Endodermal cell (in vitro differentiated cells): ENCODE measurements at regions not wholly inside any gene's neighbourhood (a gene's known extent, or its start where the extent isn't known, plus 50 kb on each side); places are given as distances from the start of the nearest gene placed in this dataset.

Experiments used
- DNase-seq: peaks from one replicate; pipeline ENCODE4 v3.0.0-alpha.2; 2017
- H3K27ac ChIP-seq: 2 replicates; pipeline ENCODE4 v1.5.1; 2013; ENCODE audit warnings: mild to moderate bottlenecking, low read depth, low read length, moderate library complexity
- H3K27me3 ChIP-seq: 2 replicates; pipeline ENCODE4 v1.6.1; 2013; ENCODE audit warnings: mild to moderate bottlenecking, low read length, moderate library complexity; ENCODE audit not compliant: insufficient read depth, control insufficient read depth, poor library complexity, severe bottlenecking
- H3K36me3 ChIP-seq: 2 replicates; pipeline ENCODE4 v1.7.0; 2013; ENCODE audit warnings: mild to moderate bottlenecking, low read length, moderate library complexity; ENCODE audit not compliant: control insufficient read depth, insufficient read depth
- H3K4me1 ChIP-seq: one replicate; pipeline ENCODE4 v1.7.0; 2013; ENCODE audit warnings: low read length; ENCODE audit not compliant: control insufficient read depth, insufficient read depth
- H3K4me3 ChIP-seq: 2 replicates; pipeline ENCODE4 v1.5.1; 2013; ENCODE audit warnings: mild to moderate bottlenecking, low read length, moderate library complexity
- H3K9ac ChIP-seq: 2 replicates; pipeline ENCODE4 v1.6.1; 2013; ENCODE audit warnings: mild to moderate bottlenecking, low read length, moderate library complexity; ENCODE audit not compliant: poor library complexity, severe bottlenecking; ENCODE audit errors: extremely low read depth
- H3K9me3 ChIP-seq: 2 replicates; pipeline ENCODE4 v1.6.1; 2013; ENCODE audit warnings: mild to moderate bottlenecking, low read length, moderate library complexity; ENCODE audit not compliant: control insufficient read depth
- H3K27ac Mint-ChIP-seq: 2 replicates; pipeline ENCODE4 v1.8.0; 2020; ENCODE audit warnings: mixed read lengths
- H3K27me3 Mint-ChIP-seq: 2 replicates; pipeline ENCODE4 v1.8.0; 2021; ENCODE audit warnings: mild to moderate bottlenecking, mixed read lengths; ENCODE audit not compliant: insufficient read depth
- H3K36me3 Mint-ChIP-seq: 2 replicates; pipeline ENCODE4 v1.8.0; 2020; ENCODE audit warnings: low read depth, mixed read lengths
- H3K4me1 Mint-ChIP-seq: 2 replicates; pipeline ENCODE4 v1.8.0; 2020; ENCODE audit warnings: mixed read lengths
- H3K4me3 Mint-ChIP-seq: 2 replicates; pipeline ENCODE4 v1.8.0; 2020; ENCODE audit warnings: mild to moderate bottlenecking, moderate library complexity, mixed read lengths
- H3K9me3 Mint-ChIP-seq: 2 replicates; pipeline ENCODE4 v1.8.0; 2020; ENCODE audit warnings: mild to moderate bottlenecking, mixed read lengths
- CTCF ChIP-seq: fragments of 200-600 bp; sonication (generic); conservative IDR thresholded peaks from 2 replicates; pipeline ENCODE4 v1.5.0; 2021; ENCODE audit warnings: antibody characterized with exemption, mild to moderate bottlenecking
- WGBS, 2 experiments: methylation state at CpG; one replicate each; pipeline versions ENCODE4 v1.1.5 to v1.1.7; 2013; ENCODE audit warnings: missing lambda C conversion rate in 2 of 2, mixed read lengths in 1 of 2; ENCODE audit not compliant: insufficient coverage in 1 of 2, insufficient read length in 1 of 2; 5-methylcytosine and 5-hydroxymethylcytosine counted together

- Histone ChIP-seq H3K27me3 (no peaks in the 10 kb centered on the region), H3K9me3 (no peaks in the 10 kb centered on the region), H3K36me3 (no peaks in the 10 kb centered on the region), H3K4me1 (peaks cover 20% of the 10 kb centered on the region), H3K4me3 (no peak overlapping the region), H3K9ac (no peak overlapping the region), H3K27ac (no peak overlapping the region)
- 96% methylated on average over 3 of the region's 3 CpGs; no CpG with 5 or more reads in 1 of the 2 experiments for WGBS, 2 experiments
- Mint-ChIP-seq H3K9me3 (no peaks in the 10 kb centered on the region), H3K4me1 (peaks cover 41% of the 10 kb centered on the region), H3K4me3 (no peak overlapping the region), H3K27me3 (no peaks in the 10 kb centered on the region), H3K27ac (no peak overlapping the region), H3K36me3 (no peaks in the 10 kb centered on the region)
- DNase-seq, result no peak
- TF ChIP-seq CTCF, result no peak
Observed at GRCh38 chr6:91173651-91174050, 586.8 kb upstream of the MAP3K7 start.

DNA sequence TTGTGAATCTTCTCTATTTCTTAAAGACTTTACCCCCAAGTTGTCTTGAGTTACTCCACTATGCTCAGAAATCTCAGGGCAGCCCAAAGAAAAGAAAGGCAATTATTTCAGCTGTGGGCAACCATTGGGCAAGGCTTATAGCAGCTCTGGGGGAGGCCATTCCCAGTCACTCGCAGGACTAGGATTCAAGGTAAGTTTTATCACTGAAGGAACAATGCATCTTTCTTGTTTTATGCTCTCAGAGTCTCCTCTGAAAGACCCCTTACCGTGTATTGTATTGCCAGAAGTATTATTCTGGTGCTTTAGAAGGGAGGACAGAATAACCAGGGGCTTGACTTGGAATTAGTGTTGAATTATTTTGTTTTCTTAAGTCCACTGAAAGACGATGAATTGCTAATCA is 586.3 kb upstream of the MAP3K7 start:
- Histone ChIP-seq H3K36me3 (no peaks in the 10 kb centered on the region), H3K4me1 (peaks cover 20% of the 10 kb centered on the region), H3K27ac (no peak overlapping the region), H3K4me3 (no peak overlapping the region), H3K9me3 (no peaks in the 10 kb centered on the region), H3K9ac (no peak overlapping the region), H3K27me3 (no peaks in the 10 kb centered on the region)
- Mint-ChIP-seq H3K27ac (no peak overlapping the region), H3K4me3 (no peak overlapping the region), H3K4me1 (peaks cover 41% of the 10 kb centered on the region), H3K27me3 (no peaks in the 10 kb centered on the region), H3K9me3 (no peaks in the 10 kb centered on the region), H3K36me3 (no peaks in the 10 kb centered on the region)
- no peak for TF ChIP-seq CTCF
- 50 to 81% methylated on average over 1 to 3 of the region's 3 CpGs for WGBS, 2 experiments
- DNase-seq, result no peak

GRCh38 chr6:91171754-91172462 is 585.0 kb upstream of the MAP3K7 start:
- Histone ChIP-seq H3K9ac (no peak overlapping the region), H3K9me3 (no peaks in the 10 kb centered on the region), H3K4me3 (no peak overlapping the region), H3K27ac (peak overlapping the region; percentile 33), H3K4me1 (peaks cover 20% of the 10 kb centered on the region), H3K36me3 (no peaks in the 10 kb centered on the region), H3K27me3 (no peaks in the 10 kb centered on the region)
- Mint-ChIP-seq H3K9me3 (no peaks in the 10 kb centered on the region), H3K27me3 (no peaks in the 10 kb centered on the region), H3K27ac (no peak overlapping the region), H3K4me3 (no peak overlapping the region), H3K36me3 (no peaks in the 10 kb centered on the region), H3K4me1 (peaks cover 41% of the 10 kb centered on the region)
- 78 to 88% methylated on average over 5 to 7 of the region's 7 CpGs for WGBS, 2 experiments
- TF ChIP-seq CTCF, result no peak
- no peak for DNase-seq
